Astrocyte (in vitro differentiated cells and primary cell): ENCODE measurements at regions not wholly inside any gene's neighbourhood (a gene's known extent, or its start where the extent isn't known, plus 50 kb on each side); places are given as distances from the start of the nearest gene placed in this dataset.
A peak's percentile ranks its signal among the peaks of the same experiment; 100 is the strongest.

Source experiments
- DNase-seq: peaks from one replicate; pipeline ENCODE4 v3.0.0-alpha.2; 2010; ENCODE audit warnings: low read depth
- FAIRE-seq: peaks from 2 replicates; lab custom pipeline; 2011; peaks lifted over from hg19 to GRCh38; lab: Jason Lieb, UNC
- H2AFZ ChIP-seq: 2 replicates; pipeline ENCODE4 v1.6.0; 2012; ENCODE audit warnings: low read depth, low read length, inconsistent platforms
- H3K27ac ChIP-seq: 2 replicates; pipeline ENCODE4 v1.5.1; 2011; ENCODE audit warnings: low read depth, low read length, inconsistent platforms
- H3K27me3 ChIP-seq: 2 replicates; pipeline ENCODE4 v1.6.0; 2011; ENCODE audit warnings: low read length, inconsistent platforms; ENCODE audit not compliant: insufficient read depth
- H3K36me3 ChIP-seq: 2 replicates; pipeline ENCODE4 v1.5.1; 2011; ENCODE audit warnings: low read length, inconsistent platforms; ENCODE audit not compliant: insufficient read depth
- H3K4me1 ChIP-seq: 2 replicates; pipeline ENCODE4 v1.5.1; 2011; ENCODE audit warnings: low read length, inconsistent platforms; ENCODE audit not compliant: insufficient read depth
- H3K4me2 ChIP-seq: 2 replicates; pipeline ENCODE4 v1.6.0; 2012; ENCODE audit warnings: low read length, inconsistent platforms
- H3K4me3 ChIP-seq: 2 replicates; pipeline ENCODE4 v1.5.1; 2011; ENCODE audit warnings: low read depth, mild to moderate bottlenecking, low read length, inconsistent platforms; ENCODE audit not compliant: insufficient read depth
- H3K79me2 ChIP-seq: 2 replicates; pipeline ENCODE4 v1.6.0; 2012; ENCODE audit warnings: mild to moderate bottlenecking, low read length, inconsistent platforms; ENCODE audit not compliant: insufficient read depth
- H3K9ac ChIP-seq: 2 replicates; pipeline ENCODE4 v1.6.0; 2012; ENCODE audit warnings: mild to moderate bottlenecking, low read length, inconsistent platforms
- H3K9me3 ChIP-seq: 2 replicates; pipeline ENCODE4 v1.5.1; 2012; ENCODE audit warnings: low read depth, mild to moderate bottlenecking, low read length, inconsistent platforms; ENCODE audit not compliant: insufficient read depth
- H4K20me1 ChIP-seq: 2 replicates; pipeline ENCODE4 v1.6.0; 2012; ENCODE audit warnings: low read length, inconsistent platforms; ENCODE audit not compliant: insufficient read depth
- H3K27ac Mint-ChIP-seq: one replicate; pipeline ENCODE4 v1.8.0; 2021; ENCODE audit warnings: mild to moderate bottlenecking, mixed read lengths; ENCODE audit not compliant: unreplicated experiment
- H3K27me3 Mint-ChIP-seq: one replicate; pipeline ENCODE4 v1.8.0; 2021; ENCODE audit warnings: low read depth, mixed read lengths; ENCODE audit not compliant: unreplicated experiment
- H3K36me3 Mint-ChIP-seq: one replicate; pipeline ENCODE4 v1.8.0; 2021; ENCODE audit warnings: low read depth, mixed read lengths; ENCODE audit not compliant: unreplicated experiment
- H3K4me1 Mint-ChIP-seq: one replicate; pipeline ENCODE4 v1.8.0; 2021; ENCODE audit warnings: low read depth, mixed read lengths; ENCODE audit not compliant: unreplicated experiment
- H3K4me3 Mint-ChIP-seq: one replicate; pipeline ENCODE4 v1.8.0; 2021; ENCODE audit warnings: mild to moderate bottlenecking, moderate library complexity, mixed read lengths; ENCODE audit not compliant: unreplicated experiment
- H3K9me3 Mint-ChIP-seq: one replicate; pipeline ENCODE4 v1.8.0; 2021; ENCODE audit warnings: mild to moderate bottlenecking, mixed read lengths; ENCODE audit not compliant: unreplicated experiment
- EZH2 ChIP-seq: IDR thresholded peaks from 2 replicates; pipeline ENCODE4 v1.6.1; 2012; ENCODE audit warnings: mild to moderate bottlenecking, low read length, inconsistent platforms; ENCODE audit not compliant: insufficient read depth
- TF ChIP-seq, protein P1 (sequence below): IDR thresholded peaks from 2 replicates; pipeline ENCODE4 v1.5.1; 2011; ENCODE audit warnings: low read depth, mild to moderate bottlenecking, inconsistent platforms, low read length, moderate library complexity; ENCODE audit not compliant: insufficient read depth

DNA sequence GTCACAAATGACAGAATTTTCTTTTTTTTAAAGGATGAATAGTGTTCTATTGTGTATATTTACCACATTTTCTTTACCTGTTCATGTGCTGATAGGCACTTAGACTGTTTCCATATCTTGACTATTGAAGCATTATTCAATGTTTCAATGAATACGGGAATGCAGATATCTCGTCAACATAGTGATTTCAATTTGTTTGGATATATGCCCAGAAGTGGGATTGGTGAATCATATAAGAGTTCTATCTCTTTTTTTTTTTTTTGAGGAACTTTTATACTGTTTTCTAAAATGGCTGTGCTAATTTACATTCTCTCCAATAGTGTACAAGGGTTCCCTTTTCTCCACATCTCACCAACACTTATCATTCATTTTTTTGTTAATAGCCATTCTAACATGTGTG is 97.9 kb upstream of the FAR2 start:
- Histone ChIP-seq H3K27ac (no peak overlapping the region), H3K4me1 (no peaks in the 10 kb centered on the region), H3K4me2 (no peak overlapping the region), H3K4me3 (no peak overlapping the region), H3K9ac (no peak overlapping the region), H3K27me3 (no peaks in the 10 kb centered on the region), H3K79me2 (no peaks in the 10 kb centered on the region), H2AFZ (no peak overlapping the region), H4K20me1 (no peaks in the 10 kb centered on the region), H3K36me3 (no peaks in the 10 kb centered on the region), H3K9me3 (no peaks in the 10 kb centered on the region)
- H3K27me3 Mint-ChIP-seq = no peaks in the 10 kb centered on the region
- no peaks in the 10 kb centered on the region for H3K4me1 Mint-ChIP-seq
- H3K36me3 Mint-ChIP-seq = no peaks in the 10 kb centered on the region
- no peak overlapping the region for H3K4me3 Mint-ChIP-seq
- H3K9me3 Mint-ChIP-seq = no peaks in the 10 kb centered on the region
- FAIRE-seq = peak; percentile 47
- DNase-seq = peak; percentile 51
- TF ChIP-seq EZH2 = no peak
- TF ChIP-seq, protein P1, sequence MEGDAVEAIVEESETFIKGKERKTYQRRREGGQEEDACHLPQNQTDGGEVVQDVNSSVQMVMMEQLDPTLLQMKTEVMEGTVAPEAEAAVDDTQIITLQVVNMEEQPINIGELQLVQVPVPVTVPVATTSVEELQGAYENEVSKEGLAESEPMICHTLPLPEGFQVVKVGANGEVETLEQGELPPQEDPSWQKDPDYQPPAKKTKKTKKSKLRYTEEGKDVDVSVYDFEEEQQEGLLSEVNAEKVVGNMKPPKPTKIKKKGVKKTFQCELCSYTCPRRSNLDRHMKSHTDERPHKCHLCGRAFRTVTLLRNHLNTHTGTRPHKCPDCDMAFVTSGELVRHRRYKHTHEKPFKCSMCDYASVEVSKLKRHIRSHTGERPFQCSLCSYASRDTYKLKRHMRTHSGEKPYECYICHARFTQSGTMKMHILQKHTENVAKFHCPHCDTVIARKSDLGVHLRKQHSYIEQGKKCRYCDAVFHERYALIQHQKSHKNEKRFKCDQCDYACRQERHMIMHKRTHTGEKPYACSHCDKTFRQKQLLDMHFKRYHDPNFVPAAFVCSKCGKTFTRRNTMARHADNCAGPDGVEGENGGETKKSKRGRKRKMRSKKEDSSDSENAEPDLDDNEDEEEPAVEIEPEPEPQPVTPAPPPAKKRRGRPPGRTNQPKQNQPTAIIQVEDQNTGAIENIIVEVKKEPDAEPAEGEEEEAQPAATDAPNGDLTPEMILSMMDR = no peak
- no peak overlapping the region for H3K27ac Mint-ChIP-seq

DNA sequence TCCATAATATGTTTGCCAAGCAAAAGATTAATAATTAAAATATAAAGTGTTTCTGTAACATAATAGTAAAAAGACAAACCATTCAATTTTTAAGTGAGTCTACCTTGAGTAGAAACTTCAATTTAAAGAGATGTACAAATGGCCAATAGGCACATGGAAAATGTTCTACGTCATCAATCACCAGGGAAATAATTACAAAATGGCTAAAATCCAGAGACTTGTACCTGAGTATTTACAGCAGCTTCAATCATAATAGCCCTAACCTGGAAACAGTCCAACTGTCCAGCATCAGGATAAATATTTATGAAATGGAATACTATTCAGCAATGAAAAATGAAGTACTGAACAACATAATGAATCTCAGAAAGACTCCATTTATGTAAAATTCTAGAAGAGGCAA is 95.5 kb upstream of the FAR2 start:
- Histone ChIP-seq H3K9me3 (no peaks in the 10 kb centered on the region), H3K4me1 (no peaks in the 10 kb centered on the region), H3K36me3 (no peaks in the 10 kb centered on the region), H3K9ac (no peak overlapping the region), H3K27me3 (no peaks in the 10 kb centered on the region), H3K79me2 (no peaks in the 10 kb centered on the region), H3K27ac (no peak overlapping the region), H3K4me2 (no peak overlapping the region), H2AFZ (no peak overlapping the region), H3K4me3 (no peak overlapping the region), H4K20me1 (no peaks in the 10 kb centered on the region)
- Mint-ChIP-seq H3K27me3 (no peaks in the 10 kb centered on the region), H3K4me1 (no peaks in the 10 kb centered on the region), H3K27ac (no peak overlapping the region), H3K9me3 (no peaks in the 10 kb centered on the region), H3K4me3 (no peak overlapping the region), H3K36me3 (no peaks in the 10 kb centered on the region)
- DNase-seq (no peak), FAIRE-seq (no peak)
- TF ChIP-seq, protein P1 = no peak

DNA sequence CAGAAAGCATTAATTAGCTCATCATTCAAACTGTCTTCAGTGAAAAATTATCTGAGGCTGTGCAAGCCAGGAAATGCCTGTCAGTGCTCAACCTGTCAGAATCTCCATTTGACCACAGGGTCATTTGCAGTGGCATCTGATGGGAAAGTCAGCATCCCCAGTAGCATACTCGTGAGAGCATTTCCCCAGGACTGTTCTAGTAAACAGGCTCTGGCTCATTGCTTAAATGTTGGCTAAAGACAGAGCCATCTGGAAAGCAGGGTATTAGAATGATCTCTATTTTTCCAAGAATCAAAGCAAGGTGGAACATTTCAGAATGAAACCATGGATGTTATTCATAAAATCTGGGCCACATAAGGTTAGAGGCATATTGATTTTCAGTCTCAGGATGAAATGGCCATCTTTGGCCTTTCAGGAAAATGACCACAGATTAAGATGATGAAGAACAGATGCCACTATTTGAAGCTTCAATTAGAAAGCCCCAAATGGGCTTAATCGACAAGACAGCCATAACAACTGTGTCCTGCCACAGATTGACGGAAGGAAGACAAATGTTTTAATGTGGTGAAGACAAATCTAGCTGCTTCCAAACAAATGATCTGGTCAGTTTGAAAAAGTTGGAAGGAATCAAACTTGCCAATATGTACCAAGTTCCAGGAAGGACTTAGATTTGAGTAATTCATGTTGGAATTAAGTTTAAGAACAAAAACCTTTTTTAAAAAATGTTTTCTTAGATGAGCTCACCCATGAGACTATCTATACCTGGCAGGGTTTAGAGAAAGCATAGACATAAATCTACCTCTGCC is 94.0 kb upstream of the FAR2 start:
- FAIRE-seq = no peak
- H3K27me3 ChIP-seq = no peaks in the 10 kb centered on the region
- H3K9ac ChIP-seq = no peak overlapping the region
- H3K9me3 Mint-ChIP-seq = no peaks in the 10 kb centered on the region
- no peak overlapping the region for H3K4me2 ChIP-seq
- TF ChIP-seq, protein P1 = no peak
- TF ChIP-seq EZH2 = no peak
- H3K36me3 Mint-ChIP-seq = no peaks in the 10 kb centered on the region
- no peaks in the 10 kb centered on the region for H3K79me2 ChIP-seq
- H3K9me3 ChIP-seq = no peaks in the 10 kb centered on the region
- no peaks in the 10 kb centered on the region for H3K36me3 ChIP-seq
- no peaks in the 10 kb centered on the region for H3K4me1 Mint-ChIP-seq
- DNase-seq = peak; percentile 13
- no peaks in the 10 kb centered on the region for H3K4me1 ChIP-seq
- H4K20me1 ChIP-seq = no peaks in the 10 kb centered on the region
- no peak overlapping the region for H3K27ac Mint-ChIP-seq
- H2AFZ ChIP-seq = no peak overlapping the region
- no peak overlapping the region for H3K4me3 Mint-ChIP-seq
- H3K27ac ChIP-seq = no peak overlapping the region
- H3K27me3 Mint-ChIP-seq = no peaks in the 10 kb centered on the region
- H3K4me3 ChIP-seq = no peak overlapping the region
